Body of pancreas (tissue), 4 donors: ENCODE measurements at regions not wholly inside any gene's neighbourhood (a gene's known extent, or its start where the extent isn't known, plus 50 kb on each side); places are given as distances from the start of the nearest gene placed in this dataset.

Experiments
- POLR2A ChIP-seq, 3 donors: fragments of 450-650 bp; IDR thresholded peaks; one replicate each; pipeline ENCODE4 v1.6.1; 2016; ENCODE audit warnings: antibody characterized with exemption in 3 of 3, mild to moderate bottlenecking in 2 of 3
- TF ChIP-seq, protein P1 (sequence below), 7 experiments: fragments of 450-650 bp in 4 of 7; fragments of 200-600 bp in 3 of 7; sonication (generic) in 3 of 7; IDR thresholded peaks; one replicate each; pipeline ENCODE4 v1.5.1; 2016 to 2019; ENCODE audit warnings: antibody characterized with exemption in 7 of 7

DNA sequence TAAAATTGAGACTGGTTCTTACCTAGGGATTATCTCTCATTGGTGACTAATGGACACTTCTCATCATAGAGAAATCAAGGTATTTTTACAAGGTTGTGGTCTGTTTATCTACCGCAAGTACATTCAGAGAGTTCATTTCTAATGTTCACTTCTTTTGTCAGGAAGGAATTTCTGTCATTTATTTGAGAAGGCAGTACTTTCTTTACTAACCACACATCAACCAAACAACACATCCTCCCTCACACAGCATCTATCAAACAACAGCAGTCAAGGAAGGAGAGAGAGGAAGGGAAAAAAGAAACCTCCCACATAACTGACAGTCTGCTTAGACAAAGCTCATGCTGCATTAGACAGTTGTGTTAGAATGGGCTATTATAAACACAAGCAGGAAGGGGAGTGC lies 182.3 kb upstream of the KLF12 start:
- TF ChIP-seq, protein P1, sequence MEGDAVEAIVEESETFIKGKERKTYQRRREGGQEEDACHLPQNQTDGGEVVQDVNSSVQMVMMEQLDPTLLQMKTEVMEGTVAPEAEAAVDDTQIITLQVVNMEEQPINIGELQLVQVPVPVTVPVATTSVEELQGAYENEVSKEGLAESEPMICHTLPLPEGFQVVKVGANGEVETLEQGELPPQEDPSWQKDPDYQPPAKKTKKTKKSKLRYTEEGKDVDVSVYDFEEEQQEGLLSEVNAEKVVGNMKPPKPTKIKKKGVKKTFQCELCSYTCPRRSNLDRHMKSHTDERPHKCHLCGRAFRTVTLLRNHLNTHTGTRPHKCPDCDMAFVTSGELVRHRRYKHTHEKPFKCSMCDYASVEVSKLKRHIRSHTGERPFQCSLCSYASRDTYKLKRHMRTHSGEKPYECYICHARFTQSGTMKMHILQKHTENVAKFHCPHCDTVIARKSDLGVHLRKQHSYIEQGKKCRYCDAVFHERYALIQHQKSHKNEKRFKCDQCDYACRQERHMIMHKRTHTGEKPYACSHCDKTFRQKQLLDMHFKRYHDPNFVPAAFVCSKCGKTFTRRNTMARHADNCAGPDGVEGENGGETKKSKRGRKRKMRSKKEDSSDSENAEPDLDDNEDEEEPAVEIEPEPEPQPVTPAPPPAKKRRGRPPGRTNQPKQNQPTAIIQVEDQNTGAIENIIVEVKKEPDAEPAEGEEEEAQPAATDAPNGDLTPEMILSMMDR (IDR thresholded peaks at IDR 0.05): no peak
- TF ChIP-seq POLR2A (IDR thresholded peaks at IDR 0.05): no peak
